ENCODE measurements at regions not wholly inside any gene's neighbourhood (a gene's known extent, or its start where the extent isn't known, plus 50 kb on each side); places are given as distances from the start of the nearest gene placed in this dataset.

DNA sequence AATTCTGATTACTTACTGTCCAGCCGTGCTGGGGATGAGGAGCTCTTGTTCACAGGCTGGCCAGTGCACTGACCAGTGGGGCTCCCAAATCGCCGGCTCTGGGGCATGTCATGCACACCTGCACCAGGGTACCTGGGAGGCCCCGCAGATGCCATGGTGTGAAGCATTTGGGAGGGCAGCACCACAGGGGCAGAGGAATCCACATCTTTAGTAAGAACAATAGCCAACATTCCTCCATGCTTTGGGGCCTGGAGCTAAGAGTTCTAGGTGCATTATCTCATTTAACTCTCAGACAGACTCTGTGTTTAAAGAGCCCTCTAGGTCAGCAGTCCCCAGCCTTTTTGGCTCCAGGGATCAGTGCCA lies 104.2 kb downstream of the ACKR3 start (continued):
- TF ChIP-seq, protein P1, sequence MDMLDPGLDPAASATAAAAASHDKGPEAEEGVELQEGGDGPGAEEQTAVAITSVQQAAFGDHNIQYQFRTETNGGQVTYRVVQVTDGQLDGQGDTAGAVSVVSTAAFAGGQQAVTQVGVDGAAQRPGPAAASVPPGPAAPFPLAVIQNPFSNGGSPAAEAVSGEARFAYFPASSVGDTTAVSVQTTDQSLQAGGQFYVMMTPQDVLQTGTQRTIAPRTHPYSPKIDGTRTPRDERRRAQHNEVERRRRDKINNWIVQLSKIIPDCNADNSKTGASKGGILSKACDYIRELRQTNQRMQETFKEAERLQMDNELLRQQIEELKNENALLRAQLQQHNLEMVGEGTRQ (IDR thresholded peaks at IDR 0.05; ENCODE audit: low read depth, low read length): no peak
- TF ChIP-seq, protein P1 (CRISPR knock-in tag; IDR thresholded peaks at IDR 0.05; ENCODE audit: borderline replicate concordance): no peak
- TF ChIP-seq SOX13 (IDR thresholded peaks at IDR 0.05) (no peak), SOX13 (CRISPR knock-in tag; conservative IDR thresholded peaks at IDR 0.05 in 1 of 2, IDR thresholded peaks at IDR 0.05 in 1 of 2) (no peak), ZNF841 (CRISPR knock-in tag; IDR thresholded peaks at IDR 0.05; ENCODE audit: borderline replicate concordance) (no peak), ZFAT (CRISPR knock-in tag; conservative IDR thresholded peaks at IDR 0.05) (no peak), SALL2 (CRISPR knock-in tag; IDR thresholded peaks at IDR 0.05) (no peak), NCOA1 (CRISPR knock-in tag; IDR thresholded peaks at IDR 0.05) (no peak)
- TF ChIP-seq, protein P2, sequence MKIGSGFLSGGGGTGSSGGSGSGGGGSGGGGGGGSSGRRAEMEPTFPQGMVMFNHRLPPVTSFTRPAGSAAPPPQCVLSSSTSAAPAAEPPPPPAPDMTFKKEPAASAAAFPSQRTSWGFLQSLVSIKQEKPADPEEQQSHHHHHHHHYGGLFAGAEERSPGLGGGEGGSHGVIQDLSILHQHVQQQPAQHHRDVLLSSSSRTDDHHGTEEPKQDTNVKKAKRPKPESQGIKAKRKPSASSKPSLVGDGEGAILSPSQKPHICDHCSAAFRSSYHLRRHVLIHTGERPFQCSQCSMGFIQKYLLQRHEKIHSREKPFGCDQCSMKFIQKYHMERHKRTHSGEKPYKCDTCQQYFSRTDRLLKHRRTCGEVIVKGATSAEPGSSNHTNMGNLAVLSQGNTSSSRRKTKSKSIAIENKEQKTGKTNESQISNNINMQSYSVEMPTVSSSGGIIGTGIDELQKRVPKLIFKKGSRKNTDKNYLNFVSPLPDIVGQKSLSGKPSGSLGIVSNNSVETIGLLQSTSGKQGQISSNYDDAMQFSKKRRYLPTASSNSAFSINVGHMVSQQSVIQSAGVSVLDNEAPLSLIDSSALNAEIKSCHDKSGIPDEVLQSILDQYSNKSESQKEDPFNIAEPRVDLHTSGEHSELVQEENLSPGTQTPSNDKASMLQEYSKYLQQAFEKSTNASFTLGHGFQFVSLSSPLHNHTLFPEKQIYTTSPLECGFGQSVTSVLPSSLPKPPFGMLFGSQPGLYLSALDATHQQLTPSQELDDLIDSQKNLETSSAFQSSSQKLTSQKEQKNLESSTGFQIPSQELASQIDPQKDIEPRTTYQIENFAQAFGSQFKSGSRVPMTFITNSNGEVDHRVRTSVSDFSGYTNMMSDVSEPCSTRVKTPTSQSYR (CRISPR knock-in tag; IDR thresholded peaks at IDR 0.05; ENCODE audit: borderline replicate concordance): no peak
- TF ChIP-seq, protein P3, sequence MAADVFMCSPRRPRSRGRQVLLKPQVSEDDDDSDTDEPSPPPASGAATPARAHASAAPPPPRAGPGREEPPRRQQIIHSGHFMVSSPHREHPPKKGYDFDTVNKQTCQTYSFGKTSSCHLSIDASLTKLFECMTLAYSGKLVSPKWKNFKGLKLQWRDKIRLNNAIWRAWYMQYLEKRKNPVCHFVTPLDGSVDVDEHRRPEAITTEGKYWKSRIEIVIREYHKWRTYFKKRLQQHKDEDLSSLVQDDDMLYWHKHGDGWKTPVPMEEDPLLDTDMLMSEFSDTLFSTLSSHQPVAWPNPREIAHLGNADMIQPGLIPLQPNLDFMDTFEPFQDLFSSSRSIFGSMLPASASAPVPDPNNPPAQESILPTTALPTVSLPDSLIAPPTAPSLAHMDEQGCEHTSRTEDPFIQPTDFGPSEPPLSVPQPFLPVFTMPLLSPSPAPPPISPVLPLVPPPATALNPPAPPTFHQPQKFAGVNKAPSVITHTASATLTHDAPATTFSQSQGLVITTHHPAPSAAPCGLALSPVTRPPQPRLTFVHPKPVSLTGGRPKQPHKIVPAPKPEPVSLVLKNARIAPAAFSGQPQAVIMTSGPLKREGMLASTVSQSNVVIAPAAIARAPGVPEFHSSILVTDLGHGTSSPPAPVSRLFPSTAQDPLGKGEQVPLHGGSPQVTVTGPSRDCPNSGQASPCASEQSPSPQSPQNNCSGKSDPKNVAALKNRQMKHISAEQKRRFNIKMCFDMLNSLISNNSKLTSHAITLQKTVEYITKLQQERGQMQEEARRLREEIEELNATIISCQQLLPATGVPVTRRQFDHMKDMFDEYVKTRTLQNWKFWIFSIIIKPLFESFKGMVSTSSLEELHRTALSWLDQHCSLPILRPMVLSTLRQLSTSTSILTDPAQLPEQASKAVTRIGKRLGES (CRISPR knock-in tag; IDR thresholded peaks at IDR 0.05; ENCODE audit: borderline replicate concordance): no peak
- TF ChIP-seq, protein P4, sequence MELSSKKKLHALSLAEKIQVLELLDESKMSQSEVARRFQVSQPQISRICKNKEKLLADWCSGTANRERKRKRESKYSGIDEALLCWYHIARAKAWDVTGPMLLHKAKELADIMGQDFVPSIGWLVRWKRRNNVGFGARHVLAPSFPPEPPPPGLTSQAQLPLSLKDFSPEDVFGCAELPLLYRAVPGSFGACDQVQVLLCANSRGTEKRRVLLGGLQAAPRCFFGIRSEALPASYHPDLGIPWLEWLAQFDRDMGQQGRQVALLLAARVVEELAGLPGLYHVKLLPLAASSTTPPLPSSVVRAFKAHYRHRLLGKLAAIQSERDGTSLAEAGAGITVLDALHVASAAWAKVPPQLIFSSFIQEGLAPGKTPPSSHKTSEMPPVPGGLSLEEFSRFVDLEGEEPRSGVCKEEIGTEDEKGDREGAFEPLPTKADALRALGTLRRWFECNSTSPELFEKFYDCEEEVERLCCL (CRISPR knock-in tag; IDR thresholded peaks at IDR 0.05; ENCODE audit: borderline replicate concordance): no peak

Measured in HepG2 (cell line).